K562 (cell line): ENCODE measurements at regions not wholly inside any gene's neighbourhood (a gene's known extent, or its start where the extent isn't known, plus 50 kb on each side); places are given as distances from the start of the nearest gene placed in this dataset.

Experiments used
- ATAC-seq: fragments of 200-7000 bp; cut with Tn5 transposase; 3 replicates; pipeline ENCODE4 v1.9.1; 2020; ENCODE audit warnings: moderate library complexity
- BruUV-seq: library from RNA; stranded (reverse); fragments of 400-500 nt; replicated peaks from 2 replicates; lab custom pipeline; 2021; lab: Mats Ljungman, UMichigan
- CTCF ChIA-PET: fragments of 300-600 bp; formaldehyde crosslinking; extraction: SDS; loops from one replicate; lab custom pipeline; 2021; ENCODE audit warnings: low intra/inter-chr PET ratio; lab: Yijun Ruan, JAX
- POLR2A ChIA-PET: fragments of 300-600, 350-650 bp; sonication (Branson Sonifier 250); formaldehyde crosslinking; extraction: SDS; loops from one replicate; lab custom pipeline; 2021; ENCODE audit warnings: antibody characterized with exemption, inconsistent platforms; lab: Yijun Ruan, JAX
- DNase-seq, 4 experiments: peaks; one replicate each; pipeline versions ENCODE4 v3.0.0 to v3.0.0-alpha.2; 2011 to 2018; ENCODE audit warnings: low spot score in 3 of 4, mixed read lengths in 3 of 4; ENCODE audit errors: extremely low read depth in 1 of 4
- FAIRE-seq: peaks from 2 replicates; lab custom pipeline; 2011; peaks lifted over from hg19 to GRCh38; lab: Jason Lieb, UNC
- H2AFZ ChIP-seq: 2 replicates; pipeline ENCODE4 v1.6.0; 2011; ENCODE audit warnings: low read depth, low read length, control low read depth, inconsistent platforms
- H3K27ac ChIP-seq: fragments of 200-600 bp; 3 replicates; pipeline ENCODE4 v1.8.0; 2011; ENCODE audit warnings: low read depth, mild to moderate bottlenecking, control low read depth, inconsistent platforms, low read length, moderate library complexity, mixed read lengths; ENCODE audit errors: extremely low read depth
- H3K27me3 ChIP-seq, 2 experiments: fragments of 300-600 bp in 1 of 2; 2 replicates in 1 of 2; 3 replicates in 1 of 2; pipeline versions ENCODE4 v1.6.0 to v1.8.0; 2011; ENCODE audit warnings: inconsistent platforms in 2 of 2, low read length in 2 of 2, mild to moderate bottlenecking in 1 of 2, mixed read lengths in 1 of 2, moderate library complexity in 1 of 2; ENCODE audit not compliant: control insufficient read depth in 2 of 2, insufficient read depth in 2 of 2
- H3K36me3 ChIP-seq: fragments of 300-600 bp; 3 replicates; pipeline ENCODE4 v1.8.0; 2011; ENCODE audit warnings: mild to moderate bottlenecking, low read length, inconsistent platforms; ENCODE audit not compliant: control insufficient read depth, insufficient read depth
- H3K4me1 ChIP-seq, 2 experiments: fragments of 200-600 bp in 1 of 2; replicated peaks in 1 of 2; 2 replicates in 1 of 2; 3 replicates in 1 of 2; pipeline versions ENCODE4 v1.5.1 to v1.8.0; 2011; ENCODE audit warnings: inconsistent platforms in 2 of 2, low read length in 2 of 2, mild to moderate bottlenecking in 1 of 2, mixed read lengths in 1 of 2, moderate library complexity in 1 of 2; ENCODE audit not compliant: control insufficient read depth in 2 of 2, insufficient read depth in 2 of 2
- H3K4me2 ChIP-seq: 2 replicates; pipeline ENCODE4 v1.6.1; 2011; ENCODE audit warnings: low read length, control low read depth, inconsistent platforms, mixed read lengths; ENCODE audit not compliant: insufficient read depth
- H3K4me3 ChIP-seq: fragments of 200-600 bp; sonication (generic), shearing (Covaris generic); 2 replicates; pipeline ENCODE4 v1.5.1; 2016; ENCODE audit warnings: control low read depth, inconsistent platforms
- H3K79me2 ChIP-seq: fragments of 200-600 bp; 3 replicates; pipeline ENCODE4 v1.8.0; 2011; ENCODE audit warnings: low read length, inconsistent platforms; ENCODE audit not compliant: control insufficient read depth, insufficient read depth
- H3K9ac ChIP-seq, 2 experiments: 2 replicates each; pipeline versions ENCODE4 v1.6.0 to v1.6.1; 2011; ENCODE audit warnings: low read depth in 2 of 2, low read length in 2 of 2, control low read depth in 1 of 2, inconsistent platforms in 1 of 2, mild to moderate bottlenecking in 1 of 2, mixed read lengths in 1 of 2; ENCODE audit not compliant: insufficient read depth in 1 of 2
- H3K9me1 ChIP-seq: one replicate; pipeline ENCODE4 v1.6.0; 2011; ENCODE audit warnings: inconsistent platforms, mild to moderate bottlenecking, low read length, moderate library complexity; ENCODE audit not compliant: control insufficient read depth, insufficient read depth
- H3K9me3 ChIP-seq: replicated peaks from 2 replicates; pipeline ENCODE4 v1.5.1; 2011; ENCODE audit warnings: low read depth, low read length, inconsistent platforms; ENCODE audit not compliant: control insufficient read depth, insufficient read depth
- H4K20me1 ChIP-seq: replicated peaks from 2 replicates; pipeline ENCODE4 v1.6.1; 2011; ENCODE audit warnings: low read length, inconsistent platforms, mixed read lengths; ENCODE audit not compliant: control insufficient read depth, insufficient read depth
- HDAC6 ChIP-seq: IDR thresholded peaks from 2 replicates; pipeline ENCODE4 v1.6.1; 2012; ENCODE audit warnings: low read depth, mild to moderate bottlenecking, control low read depth, inconsistent platforms, low read length, moderate library complexity
- MTF1 ChIP-seq: fragments of 250-450 bp; sonication (Bioruptor Pico); IDR thresholded peaks from 2 replicates; pipeline ENCODE4 v1.9.0; 2021; ENCODE audit warnings: moderate library complexity, mild to moderate bottlenecking, inconsistent platforms, borderline replicate concordance
- POLR2G ChIP-seq: fragments of 200-400 bp; formaldehyde crosslinking; IDR thresholded peaks from 2 replicates; pipeline ENCODE4 v1.6.1; 2017; ENCODE audit warnings: low read depth, mild to moderate bottlenecking, antibody characterized with exemption, low read length, moderate library complexity
- RBM39 ChIP-seq: fragments of 200-400 bp; formaldehyde crosslinking; optimal IDR thresholded peaks from 2 replicates; pipeline ENCODE3; 2018; ENCODE audit warnings: low read depth, low read length
- SPI1 ChIP-seq: IDR thresholded peaks from 2 replicates; pipeline ENCODE4 v1.6.1; 2011; ENCODE audit warnings: low read depth, low read length, control low read depth, borderline replicate concordance
- ZFP1 ChIP-seq: fragments of 450-650 bp; formaldehyde crosslinking; IDR thresholded peaks from 2 replicates; pipeline ENCODE4 v1.4.0; 2020; ENCODE audit warnings: mild to moderate bottlenecking, mixed read lengths
- ZKSCAN1 ChIP-seq: fragments of 150-350 bp; IDR thresholded peaks from 2 replicates; pipeline ENCODE4 v1.6.1; 2016; ENCODE audit warnings: low read depth, low read length
- WGBS: fragments of 100-300 bp; shearing (Covaris generic); methylation state at CpG from one replicate; pipeline ENCODE4 v1.1.6; 2016; ENCODE audit warnings: low coverage, mixed read lengths; ENCODE audit not compliant: insufficient coverage; ENCODE audit errors: missing lambda C conversion rate; 5-methylcytosine and 5-hydroxymethylcytosine counted together
- in situ Hi-C: fragments of 300-500 bp; cut with MboI; formaldehyde crosslinking; loops from 4 replicates; pipeline ENCODE4 v1.15.0; 2018; ENCODE audit warnings: inconsistent platforms, mixed read lengths
- intact Hi-C: fragments of 100-400 bp; cut with micrococcal nuclease; formaldehyde crosslinking; loops from 2 replicates; pipeline ENCODE4 v1.14.2; 2022

DNA sequence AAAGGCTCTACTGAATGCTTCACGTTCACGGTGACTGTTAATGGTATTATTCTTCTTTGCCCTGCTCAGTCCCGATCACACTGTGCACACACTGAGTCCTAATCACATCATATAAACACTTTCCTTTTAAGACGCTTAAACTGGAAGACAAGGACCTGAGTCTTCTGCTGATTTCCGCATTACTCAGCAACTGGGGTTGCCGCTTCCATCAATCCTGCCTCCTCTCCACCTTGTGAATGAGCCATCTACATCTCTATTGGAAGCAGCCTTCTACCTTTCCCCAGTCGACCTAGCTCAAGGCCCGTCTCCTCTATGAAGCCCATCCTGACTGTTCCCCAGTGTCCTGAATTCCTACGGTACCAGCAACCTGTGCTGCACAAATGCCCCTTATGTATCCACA, 104.7 kb downstream of the NCOR2 start:
- 0 out of 2 replicates have a peak, but pooled peaks cover 5% of the 10 kb centered on the region for H4K20me1 ChIP-seq
- H3K4me2 ChIP-seq: no peak overlapping the region
- no peaks in the 10 kb centered on the region for H3K79me2 ChIP-seq
- no peaks in the 10 kb centered on the region for H3K27me3 ChIP-seq
- H2AFZ ChIP-seq: no peak overlapping the region
- H3K9ac ChIP-seq: no peak overlapping the region
- TF ChIP-seq SPI1: no peak
- TF ChIP-seq ZKSCAN1: no peak
- TF ChIP-seq MTF1 (CRISPR knock-in tag): no peak
- no peak for TF ChIP-seq RBM39
- no peak overlapping the region for H3K4me3 ChIP-seq
- FAIRE-seq (no peak), DNase-seq (no peak), ATAC-seq (no peak)
- WGBS: 77% methylated on average over 9 of the region's 9 CpGs
- no TSS peak for BruUV-seq
- H3K4me1 ChIP-seq: peaks cover 0 to 23% of the 10 kb centered on the region in 2 experiments; a peak in 2 of 5 replicates
- H3K9me1 ChIP-seq: no peaks in the 10 kb centered on the region
- in situ Hi-C loops (no loop called here), intact Hi-C loops (no loop called here)
- POLR2A ChIA-PET: interaction anchor here (0.6 to 0.7 kb wide), 2 partner anchors 101 to 302 kb away, joined by 3 read pairs; no protein-coding TSS in a partner anchor
- no peak overlapping the region for H3K27ac ChIP-seq
- H3K36me3 ChIP-seq: peaks cover 43% of the 10 kb centered on the region; the same call in 2 of the 3 replicates
- H3K9me3 ChIP-seq: no peaks in the 10 kb centered on the region
- CTCF ChIA-PET: no interaction called here

DNA sequence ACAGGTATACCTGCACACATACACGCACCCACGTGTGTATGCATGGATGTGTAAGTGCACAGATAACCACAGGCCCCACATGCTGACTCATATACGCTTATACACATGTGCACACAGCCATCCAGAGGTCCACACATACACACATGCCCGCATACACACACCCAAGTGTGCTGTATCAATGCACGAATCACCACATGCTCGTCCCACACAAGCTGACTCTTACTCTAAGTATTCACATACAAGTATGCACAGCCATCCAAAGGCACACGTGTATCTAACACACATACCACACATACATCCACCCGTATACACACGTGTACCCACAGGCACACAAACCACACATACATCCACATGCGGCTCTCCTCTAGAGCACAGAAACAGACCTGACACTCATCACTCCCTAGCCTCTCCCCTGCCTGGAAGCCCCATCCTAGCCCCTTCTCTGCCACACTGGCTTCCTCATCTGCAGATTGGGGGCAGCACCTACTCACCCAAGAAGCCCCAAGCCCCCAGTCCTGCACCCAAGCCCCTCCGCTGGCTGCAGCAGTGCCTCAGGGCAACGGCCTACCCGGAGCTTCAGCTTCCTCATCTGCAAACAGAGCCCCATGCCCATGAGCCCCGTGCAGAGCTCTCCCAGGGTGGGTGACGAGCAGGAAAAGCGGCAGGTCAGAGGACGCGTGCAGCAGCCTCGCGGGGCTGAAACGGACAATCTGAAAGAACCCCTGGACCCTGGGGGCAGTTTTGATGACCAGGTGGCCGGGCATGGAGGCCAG, 105.4 kb downstream of the NCOR2 start:
- no peaks in the 10 kb centered on the region for H3K27me3 ChIP-seq
- POLR2A ChIA-PET: interaction anchor here (0.7 kb wide), 1 partner anchor 303 kb away, joined by 3 read pairs; no protein-coding TSS in a partner anchor
- CTCF ChIA-PET: no interaction called here
- in situ Hi-C loops: no loop called here
- H3K4me2 ChIP-seq: no peak overlapping the region
- no peaks in the 10 kb centered on the region for H3K9me1 ChIP-seq
- H3K27ac ChIP-seq: no peak overlapping the region; the same call in 2 of the 3 replicates
- intact Hi-C loops: no loop called here
- no peaks in the 10 kb centered on the region for H3K79me2 ChIP-seq
- DNase-seq: no peak
- H3K4me1 ChIP-seq: peaks cover 0 to 30% of the 10 kb centered on the region in 2 experiments; a peak in 2 of 5 replicates
- BruUV-seq: no TSS peak
- no peak overlapping the region for H3K4me3 ChIP-seq
- WGBS: 84% methylated on average over 17 of the region's 22 CpGs
- H2AFZ ChIP-seq: no peak overlapping the region
- TF ChIP-seq POLR2G (0 out of 2 replicates have a peak, but pooled peaks have one; percentile 22), ZFP1 (CRISPR knock-in tag) (no peak), HDAC6 (no peak)
- ATAC-seq: no peak
- 0 out of 2 replicates have a peak, but pooled peaks cover 5% of the 10 kb centered on the region for H4K20me1 ChIP-seq
- no peak overlapping the region for H3K9ac ChIP-seq
- peaks cover 43% of the 10 kb centered on the region; the same call in 2 of the 3 replicates for H3K36me3 ChIP-seq
- no peaks in the 10 kb centered on the region for H3K9me3 ChIP-seq
- no peak for FAIRE-seq
